GM18502 (cell line): ENCODE measurements at regions not wholly inside any gene's neighbourhood (a gene's known extent, or its start where the extent isn't known, plus 50 kb on each side); places are given as distances from the start of the nearest gene placed in this dataset.
"Not testable (repeated sequence)": the region's sequence is repeated elsewhere in the genome, so short reads cannot be mapped to it uniquely, and the experiment has no call there.

Experiments used
- ATAC-seq: cut with Tn5 transposase; IDR thresholded peaks from one replicate; pipeline ENCODE4 v1.9.1; 2021; ENCODE audit warnings: mild to moderate bottlenecking; ENCODE audit not compliant: unreplicated experiment, poor library complexity

- ATAC-seq, result not testable (repeated sequence)
These were observed 88.8 kb upstream of the CAV2 start for GRCh38 chr7:116410694-116411093.

GRCh38 chr7:116417593-116418345 is 81.8 kb upstream of the CAV2 start:
- ATAC-seq, result no peak

- ATAC-seq, result no peak
These were observed 81.0 kb upstream of the CAV2 start for GRCh38 chr7:116418524-116418923.

- ATAC-seq, result no peak
These were observed 79.5 kb upstream of the CAV2 start for GRCh38 chr7:116420003-116420402.

- ATAC-seq, result no peak
These were observed 78.2 kb upstream of the CAV2 start for GRCh38 chr7:116421298-116421697.

- ATAC-seq, result no peak
These were observed 76.9 kb upstream of the CAV2 start for GRCh38 chr7:116422683-116423082.

GRCh38 chr7:116423499-116423898 is 76.0 kb upstream of the CAV2 start:
- no peak for ATAC-seq

- ATAC-seq, result no peak
These were observed 73.8 kb upstream of the CAV2 start for GRCh38 chr7:116425647-116426209.

- ATAC-seq, result no peak
These were observed 72.9 kb upstream of the CAV2 start for GRCh38 chr7:116426428-116427156.

- ATAC-seq, result no peak
These were observed 69.4 kb upstream of the CAV2 start for GRCh38 chr7:116429986-116430619.

- no peak for ATAC-seq
These were observed 67.6 kb upstream of the CAV2 start for GRCh38 chr7:116431787-116432526.

GRCh38 chr7:116432527-116432916 is 67.0 kb upstream of the CAV2 start:
- ATAC-seq, result no peak

GRCh38 chr7:116433246-116433645 is 66.3 kb upstream of the CAV2 start:
- no peak for ATAC-seq

GRCh38 chr7:116434820-116435341 is 64.7 kb upstream of the CAV2 start:
- no peak for ATAC-seq

- no peak for ATAC-seq
These were observed 63.2 kb upstream of the CAV2 start for GRCh38 chr7:116436305-116436826.

GRCh38 chr7:116438267-116438666 is 61.3 kb upstream of the CAV2 start:
- no peak for ATAC-seq

GRCh38 chr7:116439005-116439404 is 60.5 kb upstream of the CAV2 start:
- ATAC-seq, result no peak

GRCh38 chr7:116439841-116440549 is 59.5 kb upstream of the CAV2 start:
- ATAC-seq, result no peak

GRCh38 chr7:116441534-116441933 is 58.0 kb upstream of the CAV2 start:
- ATAC-seq, result no peak
